Prostate gland (tissue), 2 donors: ENCODE measurements at regions not wholly inside any gene's neighbourhood (a gene's known extent, or its start where the extent isn't known, plus 50 kb on each side); places are given as distances from the start of the nearest gene placed in this dataset.

Source experiments
- DNase-seq: peaks from one replicate; pipeline ENCODE4 v3.0.0-alpha.2; 2019; ENCODE audit warnings: low spot score
- H3K27ac ChIP-seq, 2 donors: fragments of 200-600 bp; sonication (generic); 2 replicates each; pipeline ENCODE4 v1.5.1; 2017 to 2019
- H3K27me3 ChIP-seq: fragments of 200-600 bp; sonication (generic); replicated peaks from 2 replicates; pipeline ENCODE4 v1.5.1; 2019; ENCODE audit not compliant: insufficient read depth
- H3K36me3 ChIP-seq, 2 donors: fragments of 200-600 bp; sonication (generic); 1 replicate in 1 of 2; 2 replicates in 1 of 2; pipeline versions ENCODE4 v1.5.1 to v1.8.1; 2017 to 2019
- H3K4me1 ChIP-seq: fragments of 200-600 bp; sonication (generic); replicated peaks from 2 replicates; pipeline ENCODE4 v1.5.1; 2019
- H3K4me3 ChIP-seq, 2 donors: fragments of 200-600 bp; sonication (generic); 2 replicates each; pipeline ENCODE4 v1.5.1; 2017 to 2019
- H3K9me3 ChIP-seq: fragments of 200-600 bp; sonication (generic); 2 replicates; pipeline ENCODE4 v1.5.1; 2017
- CTCF ChIP-seq, 4 experiments: fragments of 200-600 bp in 2 of 4; fragments of 450-650 bp in 2 of 4; sonication (generic) in 2 of 4; IDR thresholded peaks; 1 replicate in 3 of 4; 2 replicates in 1 of 4; pipeline ENCODE4 v1.5.1; 2016 to 2019; ENCODE audit warnings: antibody characterized with exemption in 4 of 4, mild to moderate bottlenecking in 2 of 4, moderate library complexity in 2 of 4
- POLR2A ChIP-seq: fragments of 450-650 bp; IDR thresholded peaks from one replicate; pipeline ENCODE4 v1.6.1; 2016; ENCODE audit warnings: antibody characterized with exemption, mild to moderate bottlenecking
- POLR2AphosphoS5 ChIP-seq: sonication (generic); formaldehyde crosslinking; IDR thresholded peaks from one replicate; pipeline ENCODE4 v1.6.1; 2017; ENCODE audit warnings: antibody characterized with exemption
- WGBS: methylation state at CpG from one replicate; pipeline ENCODE4 v1.1.5; 2018; 5-methylcytosine and 5-hydroxymethylcytosine counted together
- intact Hi-C: fragments of 100-400 bp; cut with DNase I; formaldehyde crosslinking; loops from one replicate; pipeline ENCODE4 v1.14.2; 2022

- TF ChIP-seq CTCF (IDR thresholded peaks at IDR 0.05): no peak
- H3K4me3 ChIP-seq: no peak overlapping the region
- H3K27ac ChIP-seq: no peak overlapping the region
- 96% methylated on average over 1 of the region's 1 CpG for WGBS
- no peaks in the 10 kb centered on the region for H3K9me3 ChIP-seq
- DNase-seq: no peak
- H3K4me1 ChIP-seq: no peaks in the 10 kb centered on the region
- intact Hi-C loops: no loop called here
- H3K36me3 ChIP-seq: no peaks in the 10 kb centered on the region
- H3K27me3 ChIP-seq: no peaks in the 10 kb centered on the region
Observed at GRCh38 chr6:8527818-8528217, 92.5 kb upstream of the SLC35B3 start.

GRCh38 chr6:8526624-8527023, 91.3 kb upstream of the SLC35B3 start:
- Histone ChIP-seq H3K9me3 (no peaks in the 10 kb centered on the region), H3K36me3 (no peaks in the 10 kb centered on the region), H3K27ac (no peak overlapping the region), H3K4me1 (no peaks in the 10 kb centered on the region), H3K4me3 (no peak overlapping the region), H3K27me3 (no peaks in the 10 kb centered on the region)
- TF ChIP-seq CTCF (IDR thresholded peaks at IDR 0.05): no peak
- no peak for TF ChIP-seq POLR2A
- no peak for DNase-seq
- intact Hi-C loops: no loop called here
- 85% methylated on average over 7 of the region's 7 CpGs for WGBS

- no peak overlapping the region for H3K4me3 ChIP-seq
- H3K27ac ChIP-seq: no peak overlapping the region
- DNase-seq: no peak
- TF ChIP-seq CTCF (IDR thresholded peaks at IDR 0.05) (no peak), POLR2A (no peak), POLR2AphosphoS5 (no peak)
- WGBS: 92% methylated on average over 1 of the region's 1 CpG
- no peaks in the 10 kb centered on the region for H3K4me1 ChIP-seq
- no peaks in the 10 kb centered on the region for H3K9me3 ChIP-seq
- H3K27me3 ChIP-seq: no peaks in the 10 kb centered on the region
- intact Hi-C loops: no loop called here
- H3K36me3 ChIP-seq: no peaks in the 10 kb centered on the region
Observed at GRCh38 chr6:8525370-8525769, 90.0 kb upstream of the SLC35B3 start.

GRCh38 chr6:8513174-8513573, 77.8 kb upstream of the SLC35B3 start:
- WGBS: 60% methylated on average over 1 of the region's 1 CpG

GRCh38 chr6:8507286-8507685, 71.9 kb upstream of the SLC35B3 start:
- no peak overlapping the region for H3K4me3 ChIP-seq
- no peak overlapping the region for H3K27ac ChIP-seq
- H3K36me3 ChIP-seq: no peaks in the 10 kb centered on the region
- no peaks in the 10 kb centered on the region for H3K27me3 ChIP-seq
- intact Hi-C loops: no loop called here
- H3K4me1 ChIP-seq: no peaks in the 10 kb centered on the region
- 90% methylated on average over 5 of the region's 5 CpGs for WGBS
- no peaks in the 10 kb centered on the region for H3K9me3 ChIP-seq
- DNase-seq: no peak
- no peak for TF ChIP-seq POLR2A
- no peak for TF ChIP-seq POLR2AphosphoS5
- TF ChIP-seq CTCF (IDR thresholded peaks at IDR 0.05): no peak

More at GRCh38 chr6:8513174-8513573, 77.8 kb upstream of the SLC35B3 start:
- H3K27me3 ChIP-seq: no peaks in the 10 kb centered on the region
- H3K27ac ChIP-seq: no peak overlapping the region
- no peak for DNase-seq
- TF ChIP-seq POLR2A (no peak), CTCF (IDR thresholded peaks at IDR 0.05) (no peak), POLR2AphosphoS5 (no peak)
- intact Hi-C loops: no loop called here
- H3K9me3 ChIP-seq: no peaks in the 10 kb centered on the region
- no peaks in the 10 kb centered on the region for H3K4me1 ChIP-seq
- no peak overlapping the region for H3K4me3 ChIP-seq
- H3K36me3 ChIP-seq: no peaks in the 10 kb centered on the region
